ENCODE measurements at regions not wholly inside any gene's neighbourhood (a gene's known extent, or its start where the extent isn't known, plus 50 kb on each side); places are given as distances from the start of the nearest gene placed in this dataset.

GRCh38 chr2:184186436-184186835 lies 411.9 kb upstream of the ZNF804A start:
- TF ChIP-seq PKNOX1 (IDR thresholded peaks at IDR 0.05) = no peak
- no peak for TF ChIP-seq SP1 (IDR thresholded peaks at IDR 0.05)
